ENCODE measurements at regions not wholly inside any gene's neighbourhood (a gene's known extent, or its start where the extent isn't known, plus 50 kb on each side); places are given as distances from the start of the nearest gene placed in this dataset.
"Not testable (repeated sequence)": the region's sequence is repeated elsewhere in the genome, so short reads cannot be mapped to it uniquely, and the experiment has no call there.

DNA sequence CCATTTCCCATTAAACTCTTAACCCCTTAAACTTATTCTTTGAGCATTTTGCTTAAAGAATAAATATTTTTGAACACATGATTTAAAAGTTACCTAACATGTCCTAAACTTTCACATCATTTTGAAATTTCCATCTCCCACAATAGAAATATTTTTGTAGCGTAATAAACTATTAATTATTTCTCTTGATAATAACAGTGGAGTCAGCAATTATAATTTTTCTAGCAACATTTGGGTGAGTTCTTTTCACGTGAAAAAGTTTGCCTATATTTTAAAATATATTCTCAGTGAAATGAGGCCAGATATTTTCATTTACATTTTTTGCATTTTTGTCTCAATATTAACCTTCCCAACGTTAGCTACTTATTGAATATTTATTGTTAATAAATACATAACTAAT, 320.4 kb upstream of the CRIM1 start:
- DNase-seq, result no peak

DNA sequence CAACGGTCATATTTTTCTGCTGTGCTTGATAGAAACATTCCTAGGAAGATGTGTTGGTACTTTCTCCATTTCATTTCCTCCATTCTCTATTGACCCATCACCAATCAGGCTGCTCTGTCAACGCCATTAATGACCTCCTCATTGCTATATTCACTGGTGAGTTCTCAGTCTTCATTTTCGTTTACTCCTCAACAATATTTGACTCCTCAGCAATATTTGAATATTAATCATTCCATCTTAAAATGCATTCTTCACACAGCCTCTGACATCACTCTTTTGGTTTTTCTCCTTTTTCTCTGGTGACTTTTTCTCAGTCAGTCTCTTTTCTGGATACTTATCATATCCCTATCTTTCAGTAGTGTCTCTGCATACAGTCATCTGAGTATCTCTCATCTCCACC, 323.5 kb upstream of the CRIM1 start:
- DNase-seq, result no peak

- no peak for DNase-seq
These were observed 324.1 kb upstream of the CRIM1 start for GRCh38 chr2:36031471-36031870.

- no peak for DNase-seq
These were observed 328.0 kb upstream of the CRIM1 start for GRCh38 chr2:36027616-36028015.

GRCh38 chr2:36013064-36013463, 342.5 kb upstream of the CRIM1 start:
- DNase-seq, result no peak

DNA sequence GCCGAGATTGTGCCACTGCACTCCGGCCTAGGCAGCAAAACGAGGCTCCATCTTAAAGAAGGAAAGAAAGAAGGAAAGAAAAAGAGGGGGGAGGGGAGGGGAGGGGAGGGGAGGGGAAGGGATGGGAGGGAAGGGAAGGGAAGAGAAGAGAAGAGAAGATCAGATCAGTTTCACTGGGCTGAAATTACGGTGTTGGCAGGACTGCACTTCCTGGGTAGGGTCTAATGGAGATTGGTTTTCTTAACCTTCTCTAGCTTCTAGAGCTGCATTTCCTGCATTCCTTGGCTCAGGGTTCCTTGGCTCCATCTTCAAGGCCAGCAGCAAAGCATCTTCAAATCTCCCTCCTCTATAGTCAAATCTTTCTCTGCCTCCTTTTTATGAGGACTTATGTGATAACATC, 349.1 kb upstream of the CRIM1 start:
- DNase-seq, result no peak

- DNase-seq, result no peak
These were observed 352.6 kb upstream of the CRIM1 start for GRCh38 chr2:36002941-36003340.

DNA sequence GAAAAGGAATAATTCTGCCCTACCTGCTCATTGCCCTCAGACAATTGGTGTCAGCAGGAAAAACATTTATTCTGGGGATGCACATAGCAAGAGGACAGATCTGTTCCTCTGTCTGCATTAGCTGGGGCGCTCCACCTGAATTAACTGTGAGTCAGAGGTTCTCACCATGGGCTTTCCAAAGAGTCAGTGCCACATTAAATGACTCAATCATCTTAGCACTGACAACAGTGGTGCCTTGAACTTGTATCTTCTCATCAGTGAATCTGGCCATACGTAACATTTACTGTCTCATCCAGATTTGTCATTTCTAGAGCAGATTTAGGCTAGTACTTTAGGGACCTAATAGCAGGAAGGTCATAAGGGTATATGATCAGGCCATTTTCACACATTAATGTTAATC, 358.1 kb upstream of the CRIM1 start:
- no peak for DNase-seq

DNA sequence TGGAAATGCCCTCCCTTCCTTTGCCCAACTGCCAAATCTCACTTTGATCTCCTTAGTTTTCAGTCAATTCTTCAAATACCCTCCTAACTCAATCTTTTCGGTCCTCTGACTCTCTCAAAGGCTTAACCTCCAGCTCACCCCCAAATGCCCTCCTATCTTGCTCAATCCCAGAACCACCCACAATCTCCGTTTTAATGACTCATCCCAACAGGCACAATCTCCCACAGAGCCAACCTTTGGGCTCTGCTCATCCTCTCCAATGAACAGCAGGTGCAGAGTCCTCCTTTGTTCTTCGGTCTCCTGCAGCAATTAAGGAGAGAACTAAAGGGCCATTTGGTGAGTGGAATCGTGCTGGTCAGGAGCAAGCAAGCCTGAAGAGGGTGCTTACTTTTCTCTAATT, 366.1 kb upstream of the CRIM1 start:
- DNase-seq, result no peak

- no peak for DNase-seq
These were observed 366.5 kb upstream of the CRIM1 start for GRCh38 chr2:35989040-35989439.

DNA sequence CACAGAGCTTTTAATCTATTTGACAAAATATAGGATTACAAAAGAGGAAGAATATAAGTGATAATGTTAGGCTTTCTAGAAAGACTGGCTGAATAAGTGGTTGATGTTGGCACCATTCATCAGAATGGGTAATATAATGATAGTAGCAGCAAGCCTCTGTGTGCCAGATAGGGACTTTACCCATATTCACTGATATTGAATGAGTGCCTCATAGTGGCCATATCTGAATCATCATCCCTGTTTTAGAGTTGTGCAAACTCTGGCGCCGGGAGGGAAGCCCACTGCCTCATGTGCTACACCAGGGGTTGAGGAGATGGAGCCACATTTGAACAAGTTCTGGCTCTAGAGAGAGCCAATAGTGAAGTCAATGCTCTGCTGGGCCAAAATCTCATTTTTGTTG, 368.7 kb upstream of the CRIM1 start:
- DNase-seq, result no peak

GRCh38 chr2:35978218-35978617, 377.4 kb upstream of the CRIM1 start:
- no peak for DNase-seq

GRCh38 chr2:35976611-35977010, 379.0 kb upstream of the CRIM1 start:
- no peak for DNase-seq

GRCh38 chr2:35973737-35974132, 381.8 kb upstream of the CRIM1 start:
- DNase-seq, result no peak

- peak; percentile 14 for DNase-seq
These were observed 382.3 kb upstream of the CRIM1 start for GRCh38 chr2:35973132-35973736.

GRCh38 chr2:35963824-35964223, 391.8 kb upstream of the CRIM1 start:
- DNase-seq, result no peak

DNA sequence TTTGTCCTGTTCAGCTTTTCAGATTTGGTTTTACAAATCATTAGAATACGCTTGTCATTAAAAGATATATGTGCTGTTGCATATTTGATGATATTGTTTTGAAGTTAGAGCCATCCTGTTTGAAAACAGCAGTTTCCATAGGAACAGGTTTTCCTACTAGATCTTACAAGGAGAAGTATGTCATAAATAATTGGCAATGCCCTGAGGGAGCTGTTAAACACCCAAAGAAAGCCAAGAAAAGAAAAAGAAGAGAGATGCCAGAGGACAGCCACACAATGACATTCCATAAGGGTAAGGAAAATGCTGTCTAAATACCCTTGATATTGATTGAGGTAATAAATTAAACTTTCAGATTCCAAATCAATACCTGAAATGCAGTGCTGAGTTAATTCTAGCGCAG, 392.2 kb upstream of the CRIM1 start:
- no peak for DNase-seq

- no peak for DNase-seq
These were observed 392.9 kb upstream of the CRIM1 start for GRCh38 chr2:35962585-35963146.

DNA sequence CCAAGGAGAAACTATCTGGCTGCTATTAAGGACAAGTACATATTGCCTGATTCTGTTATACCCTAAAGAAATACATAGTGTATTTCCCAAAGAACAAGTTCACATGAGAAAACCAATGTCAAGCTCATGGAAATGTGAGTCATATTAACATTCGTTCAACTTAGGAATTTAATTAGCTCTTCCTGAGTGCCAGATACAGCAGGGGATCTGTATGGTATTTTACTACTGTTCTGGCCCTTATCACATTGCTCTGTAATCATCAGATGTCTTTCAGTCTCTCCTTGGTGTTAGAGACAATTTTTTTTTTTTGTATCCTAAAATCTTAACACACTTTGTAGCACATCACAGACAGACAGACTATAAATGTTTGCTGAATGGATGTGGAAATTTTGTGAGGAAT, 395.0 kb upstream of the CRIM1 start:
- no peak for DNase-seq

DNA sequence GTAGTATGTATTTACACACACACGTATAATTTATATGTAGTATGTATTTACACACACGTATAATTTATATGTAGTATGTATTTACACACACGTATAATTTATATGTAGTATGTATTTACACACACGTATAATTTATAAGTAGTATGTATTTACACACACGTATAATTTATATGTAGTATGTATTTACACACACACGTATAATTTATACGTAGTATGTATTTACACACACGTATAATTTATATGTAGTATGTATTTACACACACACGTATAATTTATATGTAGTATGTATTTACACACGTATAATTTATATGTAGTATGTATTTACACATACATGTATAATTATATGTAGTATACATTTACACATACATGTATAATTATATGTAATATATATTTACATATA, 398.5 kb upstream of the CRIM1 start:
- not testable (repeated sequence) for DNase-seq

DNA sequence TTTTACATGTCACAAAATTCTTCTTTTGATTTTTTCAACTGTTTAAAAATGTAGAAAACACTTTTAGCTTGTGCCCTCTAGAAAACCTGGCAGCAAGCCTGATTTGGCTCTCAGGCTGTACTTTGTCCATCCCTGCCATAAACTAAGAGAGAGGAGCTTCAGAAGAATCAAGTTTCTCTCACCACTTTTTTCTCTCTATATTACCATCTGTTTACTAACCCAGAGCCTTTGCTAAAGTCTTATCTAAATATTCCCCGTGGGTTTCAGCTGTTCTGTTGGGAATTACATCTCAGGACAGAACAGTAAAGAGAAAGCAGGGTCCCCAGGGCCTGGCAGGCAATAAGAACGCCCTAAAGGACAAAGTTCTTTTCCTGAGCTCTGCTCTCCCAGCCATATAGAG, 409.1 kb upstream of the CRIM1 start:
- no peak for DNase-seq

GRCh38 chr2:35938838-35939237, 416.7 kb upstream of the CRIM1 start:
- DNase-seq, result no peak

DNA sequence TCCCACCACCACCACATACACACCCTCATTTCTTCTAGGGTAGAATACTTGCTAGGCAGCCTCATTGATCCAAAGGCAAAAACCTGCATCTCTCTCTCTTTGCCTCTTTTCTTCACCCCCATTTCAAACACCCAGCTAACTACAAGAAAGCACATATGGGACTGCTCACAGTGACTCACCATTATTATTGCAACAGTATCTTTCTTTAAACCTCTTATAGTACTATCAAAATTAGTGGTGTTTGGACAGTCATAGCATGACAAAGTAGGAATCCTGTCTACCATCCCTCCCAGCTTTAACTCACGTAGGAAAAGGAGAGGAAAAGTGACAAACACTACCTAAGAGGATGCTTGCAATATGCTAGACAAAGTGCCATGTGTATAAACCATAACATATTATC, 422.5 kb upstream of the CRIM1 start:
- DNase-seq, result no peak

GRCh38 chr2:35932276-35932963, 423.2 kb upstream of the CRIM1 start:
- no peak for DNase-seq

GRCh38 chr2:35931626-35932025, 424.0 kb upstream of the CRIM1 start:
- no peak for DNase-seq
